ENCODE measurements at regions not wholly inside any gene's neighbourhood (a gene's known extent, or its start where the extent isn't known, plus 50 kb on each side); places are given as distances from the start of the nearest gene placed in this dataset.

GRCh38 chr3:165716592-165716991 lies 120.6 kb downstream of the BCHE start:
- H3K4me3 ChIP-seq (ENCODE audit: low read length in 2 of 2), result no peak overlapping the region
- DNase-seq (no peak), ATAC-seq (ENCODE audit: low FRiP score) (no peak)

GRCh38 chr3:165713479-165713878 lies 123.7 kb downstream of the BCHE start:
- Histone ChIP-seq H3K36me3 (ENCODE audit: control insufficient read depth in 1 of 2, insufficient read depth in 2 of 2, low read length in 1 of 2) (no peaks in the 10 kb centered on the region), H3K27ac (ENCODE audit: low read depth in 1 of 2, low read length in 2 of 2) (no peak overlapping the region), H3K4me1 (ENCODE audit: control insufficient read depth in 1 of 2, insufficient read depth in 2 of 2, low read length in 2 of 2) (no peaks in the 10 kb centered on the region), H3K4me3 (ENCODE audit: low read length in 2 of 2) (no peak overlapping the region), H3K27me3 (ENCODE audit: control insufficient read depth in 1 of 2, insufficient read depth in 2 of 2, low read length in 1 of 2) (no peaks in the 10 kb centered on the region), H3K9me3 (ENCODE audit: control insufficient read depth, low read length) (no peaks in the 10 kb centered on the region)
- DNase-seq (no peak), ATAC-seq (ENCODE audit: low FRiP score) (no peak)
- 95 to 98% methylated on average over 7 of the region's 7 CpGs for WGBS, 2 donors
- intact Hi-C loops (cut with DNase I), result no loop called here

More at GRCh38 chr3:165716592-165716991, 120.6 kb downstream of the BCHE start:
- intact Hi-C loops (cut with DNase I), result no loop called here
- peaks cover 5% of the 10 kb centered on the region for H3K9me3 ChIP-seq (ENCODE audit: control insufficient read depth, low read length)
- H3K36me3 ChIP-seq (ENCODE audit: control insufficient read depth in 1 of 2, insufficient read depth in 2 of 2, low read length in 1 of 2), result no peaks in the 10 kb centered on the region
- no peaks in the 10 kb centered on the region for H3K4me1 ChIP-seq (ENCODE audit: control insufficient read depth in 1 of 2, insufficient read depth in 2 of 2, low read length in 2 of 2)
- no peaks in the 10 kb centered on the region for H3K27me3 ChIP-seq (ENCODE audit: control insufficient read depth in 1 of 2, insufficient read depth in 2 of 2, low read length in 1 of 2)
- no peak overlapping the region for H3K27ac ChIP-seq (ENCODE audit: low read depth in 1 of 2, low read length in 2 of 2)

DNA sequence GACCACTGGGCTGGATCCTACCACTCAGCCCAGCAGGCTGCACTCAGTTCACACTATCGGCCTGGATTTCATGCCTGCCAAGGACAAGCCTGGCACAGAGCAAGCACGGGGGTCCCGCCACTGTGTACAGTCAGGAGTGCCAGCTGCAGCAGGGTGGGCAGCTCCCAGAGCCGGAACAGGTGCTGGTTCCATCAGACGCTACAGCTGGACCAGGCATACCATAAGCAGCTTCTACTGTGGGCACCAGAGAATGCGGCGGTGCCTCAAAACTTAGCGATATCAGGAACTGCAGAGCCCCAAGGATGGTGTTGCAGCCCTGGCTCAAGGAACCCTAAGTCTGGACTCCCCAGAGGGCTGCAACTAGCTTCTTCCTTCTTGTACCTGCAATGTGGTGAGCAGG lies 124.8 kb downstream of the BCHE start:
- DNase-seq (no peak), ATAC-seq (ENCODE audit: low FRiP score) (no peak)
- Histone ChIP-seq H3K36me3 (ENCODE audit: control insufficient read depth in 1 of 2, insufficient read depth in 2 of 2, low read length in 1 of 2) (no peaks in the 10 kb centered on the region), H3K27me3 (ENCODE audit: control insufficient read depth in 1 of 2, insufficient read depth in 2 of 2, low read length in 1 of 2) (no peaks in the 10 kb centered on the region), H3K4me3 (ENCODE audit: low read length in 2 of 2) (no peak overlapping the region), H3K27ac (ENCODE audit: low read depth in 1 of 2, low read length in 2 of 2) (no peak overlapping the region), H3K4me1 (ENCODE audit: control insufficient read depth in 1 of 2, insufficient read depth in 2 of 2, low read length in 2 of 2) (no peaks in the 10 kb centered on the region), H3K9me3 (ENCODE audit: control insufficient read depth, low read length) (no peaks in the 10 kb centered on the region)
- 93 to 96% methylated on average over 8 of the region's 8 CpGs for WGBS, 2 donors
- intact Hi-C loops (cut with DNase I), result no loop called here

GRCh38 chr3:165697910-165698309 lies 139.3 kb downstream of the BCHE start:
- ATAC-seq (ENCODE audit: low FRiP score) (no peak), DNase-seq (no peak)
- 74 to 84% methylated on average over 2 of the region's 2 CpGs for WGBS, 2 donors
- Histone ChIP-seq H3K4me3 (ENCODE audit: low read length in 2 of 2) (no peak overlapping the region), H3K27ac (ENCODE audit: low read depth in 1 of 2, low read length in 2 of 2) (no peak overlapping the region), H3K27me3 (ENCODE audit: control insufficient read depth in 1 of 2, insufficient read depth in 2 of 2, low read length in 1 of 2) (no peaks in the 10 kb centered on the region), H3K4me1 (ENCODE audit: control insufficient read depth in 1 of 2, insufficient read depth in 2 of 2, low read length in 2 of 2) (no peaks in the 10 kb centered on the region), H3K9me3 (ENCODE audit: control insufficient read depth, low read length) (no peaks in the 10 kb centered on the region), H3K36me3 (ENCODE audit: control insufficient read depth in 1 of 2, insufficient read depth in 2 of 2, low read length in 1 of 2) (no peaks in the 10 kb centered on the region)
- intact Hi-C loops (cut with DNase I), result no loop called here

DNA sequence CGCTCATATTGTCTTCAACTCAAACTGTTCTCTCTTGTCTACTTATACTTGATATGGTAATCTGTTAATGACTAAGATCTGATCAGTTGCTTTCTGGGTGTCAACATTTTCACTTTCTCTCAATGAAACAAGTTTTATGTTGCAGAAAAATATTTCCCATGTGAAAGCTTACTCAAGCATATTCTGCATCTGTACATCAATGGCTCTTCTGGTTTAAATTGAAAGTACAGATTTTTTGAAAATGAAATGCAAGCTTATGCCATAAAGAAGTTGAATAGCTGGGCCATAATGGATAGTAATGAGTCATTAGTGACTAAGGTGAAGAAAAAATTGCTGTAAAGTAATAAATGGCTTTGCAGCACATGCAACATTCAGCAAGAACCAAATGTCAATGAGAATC lies 140.7 kb downstream of the BCHE start:
- 92 to 100% methylated on average over 1 of the region's 1 CpG for WGBS, 2 donors
- intact Hi-C loops (cut with DNase I), result no loop called here
- no peak overlapping the region for H3K4me3 ChIP-seq (ENCODE audit: low read length in 2 of 2)
- H3K27ac ChIP-seq (ENCODE audit: low read depth in 1 of 2, low read length in 2 of 2), result no peak overlapping the region
- H3K36me3 ChIP-seq (ENCODE audit: control insufficient read depth in 1 of 2, insufficient read depth in 2 of 2, low read length in 1 of 2), result no peaks in the 10 kb centered on the region
- H3K4me1 ChIP-seq (ENCODE audit: control insufficient read depth in 1 of 2, insufficient read depth in 2 of 2, low read length in 2 of 2), result no peaks in the 10 kb centered on the region
- H3K9me3 ChIP-seq (ENCODE audit: control insufficient read depth, low read length), result peaks cover 2% of the 10 kb centered on the region
- no peaks in the 10 kb centered on the region for H3K27me3 ChIP-seq (ENCODE audit: control insufficient read depth in 1 of 2, insufficient read depth in 2 of 2, low read length in 1 of 2)
- DNase-seq, result no peak
- no peak for ATAC-seq (ENCODE audit: low FRiP score)

DNA sequence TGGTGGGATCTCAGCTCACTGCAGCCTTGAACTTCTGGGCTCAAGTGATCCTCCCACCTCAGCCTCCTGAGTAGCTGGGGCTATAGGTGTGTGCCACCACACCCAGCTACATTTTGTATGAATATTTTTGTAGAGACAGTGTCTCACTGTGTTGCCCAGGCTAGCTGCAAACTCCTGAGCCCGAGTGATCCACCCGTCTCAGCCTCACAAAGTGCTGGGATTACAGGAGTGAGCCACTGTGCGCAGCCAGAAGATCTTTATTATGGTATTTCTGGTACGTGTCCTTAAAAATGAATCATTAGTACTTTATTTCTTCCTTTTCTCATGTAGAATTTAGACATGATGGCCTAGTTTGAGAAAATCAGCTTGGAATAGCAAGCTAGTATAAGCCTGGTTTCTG lies 153.3 kb downstream of the BCHE start:
- intact Hi-C loops (cut with DNase I), result no loop called here
- H3K27ac ChIP-seq (ENCODE audit: low read depth in 1 of 2, low read length in 2 of 2), result no peak overlapping the region
- no peaks in the 10 kb centered on the region for H3K4me1 ChIP-seq (ENCODE audit: control insufficient read depth in 1 of 2, insufficient read depth in 2 of 2, low read length in 2 of 2)
- no peaks in the 10 kb centered on the region for H3K36me3 ChIP-seq (ENCODE audit: control insufficient read depth in 1 of 2, insufficient read depth in 2 of 2, low read length in 1 of 2)
- no peak for ATAC-seq (ENCODE audit: low FRiP score)
- no peak overlapping the region for H3K4me3 ChIP-seq (ENCODE audit: low read length in 2 of 2)
- no peaks in the 10 kb centered on the region for H3K27me3 ChIP-seq (ENCODE audit: control insufficient read depth in 1 of 2, insufficient read depth in 2 of 2, low read length in 1 of 2)
- 81 to 86% methylated on average over 4 of the region's 4 CpGs for WGBS, 2 donors
- no peaks in the 10 kb centered on the region for H3K9me3 ChIP-seq (ENCODE audit: control insufficient read depth, low read length)
- no peak for DNase-seq

DNA sequence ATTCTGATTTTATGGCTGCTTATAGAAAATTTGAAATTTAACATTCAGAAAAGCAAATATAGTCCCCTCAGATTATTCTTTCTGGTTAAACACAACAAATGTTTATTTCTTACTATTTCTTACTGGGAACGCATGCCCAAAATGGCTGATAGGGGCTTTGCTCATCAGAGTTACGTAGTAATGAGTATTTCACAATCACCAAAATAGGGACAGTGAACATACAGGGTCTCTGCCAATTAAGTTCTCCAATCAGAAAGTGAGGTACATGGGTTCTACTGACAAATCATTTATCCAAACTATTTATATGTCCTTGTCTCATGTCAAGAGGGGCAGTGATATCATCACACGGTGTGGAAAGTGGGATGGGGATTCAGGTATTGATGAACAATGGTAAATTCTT lies 154.5 kb downstream of the BCHE start:
- no peak for DNase-seq
- Histone ChIP-seq H3K9me3 (ENCODE audit: control insufficient read depth, low read length) (no peaks in the 10 kb centered on the region), H3K36me3 (ENCODE audit: control insufficient read depth in 1 of 2, insufficient read depth in 2 of 2, low read length in 1 of 2) (no peaks in the 10 kb centered on the region), H3K4me3 (ENCODE audit: low read length in 2 of 2) (no peak overlapping the region), H3K4me1 (ENCODE audit: control insufficient read depth in 1 of 2, insufficient read depth in 2 of 2, low read length in 2 of 2) (no peaks in the 10 kb centered on the region), H3K27me3 (ENCODE audit: control insufficient read depth in 1 of 2, insufficient read depth in 2 of 2, low read length in 1 of 2) (no peaks in the 10 kb centered on the region), H3K27ac (ENCODE audit: low read depth in 1 of 2, low read length in 2 of 2) (no peak overlapping the region)
- intact Hi-C loops (cut with DNase I), result no loop called here
- ATAC-seq (ENCODE audit: low FRiP score), result no peak
- WGBS, 2 donors, result 87 to 93% methylated on average over 3 of the region's 3 CpGs

DNA sequence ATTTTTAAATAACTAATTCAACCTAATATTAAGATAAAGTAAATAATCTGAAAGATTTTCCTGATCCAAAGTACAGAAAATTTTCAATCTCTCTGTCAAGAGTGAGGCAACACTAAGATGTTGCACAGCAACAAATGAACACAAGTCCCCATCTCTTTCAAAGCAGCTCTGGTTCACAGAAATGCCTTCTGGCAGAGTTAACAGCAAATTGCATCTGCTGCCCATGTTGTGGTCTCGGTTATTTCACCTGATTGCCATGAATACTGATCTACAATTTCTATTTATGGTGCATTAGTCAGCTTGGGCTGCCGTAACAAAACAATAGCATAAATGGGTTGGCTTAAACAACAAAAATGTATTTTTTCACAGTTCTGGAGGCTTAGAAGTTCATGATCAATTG lies 167.3 kb downstream of the BCHE start:
- WGBS, 2 donors, result 22 to 47% methylated on average over 2 of the region's 2 CpGs
- DNase-seq (no peak), ATAC-seq (ENCODE audit: low FRiP score) (no peak)
- Histone ChIP-seq H3K27me3 (ENCODE audit: control insufficient read depth in 1 of 2, insufficient read depth in 2 of 2, low read length in 1 of 2) (no peaks in the 10 kb centered on the region), H3K4me1 (ENCODE audit: control insufficient read depth in 1 of 2, insufficient read depth in 2 of 2, low read length in 2 of 2) (no peaks in the 10 kb centered on the region), H3K36me3 (ENCODE audit: control insufficient read depth in 1 of 2, insufficient read depth in 2 of 2, low read length in 1 of 2) (no peaks in the 10 kb centered on the region), H3K27ac (ENCODE audit: low read depth in 1 of 2, low read length in 2 of 2) (no peak overlapping the region), H3K9me3 (ENCODE audit: control insufficient read depth, low read length) (no peaks in the 10 kb centered on the region), H3K4me3 (ENCODE audit: low read length in 2 of 2) (no peak overlapping the region)
- intact Hi-C loops (cut with DNase I), result no loop called here

DNA sequence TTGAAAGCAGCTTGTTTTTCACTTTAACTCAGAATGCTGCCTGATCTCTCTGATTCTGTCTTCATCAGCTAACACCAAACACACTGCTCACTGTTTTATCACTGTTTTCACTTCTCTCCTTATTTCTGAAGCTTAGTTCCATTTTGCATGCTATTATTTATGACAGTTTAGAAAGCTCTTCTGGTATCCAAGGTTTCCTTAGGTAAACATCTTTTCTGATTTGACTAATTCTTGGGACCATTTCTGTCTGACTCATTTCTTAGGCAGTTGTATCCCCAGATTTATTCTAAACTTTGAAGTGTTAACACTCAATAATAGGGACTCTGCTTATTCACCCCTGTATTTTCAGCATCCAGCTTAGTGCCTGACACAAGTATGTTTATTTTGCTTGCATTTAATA lies 167.7 kb downstream of the BCHE start:
- ATAC-seq (ENCODE audit: low FRiP score) (no peak), DNase-seq (no peak)
- no peak overlapping the region for H3K4me3 ChIP-seq (ENCODE audit: low read length in 2 of 2)
- intact Hi-C loops (cut with DNase I), result no loop called here
- no peaks in the 10 kb centered on the region for H3K36me3 ChIP-seq (ENCODE audit: control insufficient read depth in 1 of 2, insufficient read depth in 2 of 2, low read length in 1 of 2)
- no peaks in the 10 kb centered on the region for H3K4me1 ChIP-seq (ENCODE audit: control insufficient read depth in 1 of 2, insufficient read depth in 2 of 2, low read length in 2 of 2)
- no peaks in the 10 kb centered on the region for H3K9me3 ChIP-seq (ENCODE audit: control insufficient read depth, low read length)
- no peak overlapping the region for H3K27ac ChIP-seq (ENCODE audit: low read depth in 1 of 2, low read length in 2 of 2)
- no peaks in the 10 kb centered on the region for H3K27me3 ChIP-seq (ENCODE audit: control insufficient read depth in 1 of 2, insufficient read depth in 2 of 2, low read length in 1 of 2)

Measured in aorta (tissue), 5 donors.